A204.1 (cell line): ENCODE measurements at regions not wholly inside any gene's neighbourhood (a gene's known extent, or its start where the extent isn't known, plus 50 kb on each side); places are given as distances from the start of the nearest gene placed in this dataset.
"Not testable (repeated sequence)": the region's sequence is repeated elsewhere in the genome, so short reads cannot be mapped to it uniquely, and the experiment has no call there.

ENCODE experiments used
- FAIRE-seq: peaks from 2 replicates; lab custom pipeline; 2012; peaks lifted over from hg19 to GRCh38; lab: Jason Lieb, UNC

GRCh38 chr5:8805653-8806052 is 740.2 kb downstream of the SEMA5A start:
- FAIRE-seq = no peak

GRCh38 chr5:8807636-8808035 is 738.2 kb downstream of the SEMA5A start:
- no peak for FAIRE-seq

- no peak for FAIRE-seq
Observed at GRCh38 chr5:8811581-8811980, 734.3 kb downstream of the SEMA5A start.

DNA sequence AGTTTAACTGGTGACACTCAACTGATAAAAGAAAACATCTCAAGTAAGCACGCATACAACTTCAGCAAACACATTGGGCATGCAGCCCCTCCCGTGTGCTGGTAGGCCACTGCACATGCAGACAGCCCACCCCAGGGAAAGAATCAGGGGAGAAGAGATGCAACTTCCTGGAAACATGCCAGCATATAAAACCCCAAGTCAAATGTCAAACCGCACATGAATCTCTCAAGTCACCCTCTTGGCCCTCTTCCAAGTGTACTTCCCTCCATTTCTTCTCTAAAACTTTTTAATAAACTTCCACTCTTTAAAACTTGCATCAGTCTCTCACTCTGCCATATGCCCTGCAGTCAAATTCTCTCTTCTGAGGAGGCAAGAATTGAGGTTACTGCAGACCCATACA is 732.7 kb downstream of the SEMA5A start:
- FAIRE-seq = no peak

DNA sequence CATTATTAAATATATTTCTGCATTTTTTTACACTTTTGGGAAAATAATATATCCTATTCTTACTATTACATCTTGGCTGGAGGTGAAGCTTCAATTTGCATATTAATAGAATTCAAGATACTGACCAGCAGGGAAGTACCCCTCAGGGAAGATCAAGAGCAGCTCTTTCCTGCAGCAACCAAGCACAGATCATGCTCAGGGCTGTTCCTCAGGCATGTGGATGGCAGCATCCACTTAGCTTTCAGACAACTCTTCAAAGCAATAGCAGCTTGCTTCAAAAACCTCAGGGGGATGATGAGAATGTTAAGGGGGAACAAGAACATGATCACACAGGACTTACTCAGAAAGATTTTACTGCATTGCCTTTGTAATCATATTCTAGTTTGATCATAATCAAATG is 731.8 kb downstream of the SEMA5A start:
- FAIRE-seq = no peak

DNA sequence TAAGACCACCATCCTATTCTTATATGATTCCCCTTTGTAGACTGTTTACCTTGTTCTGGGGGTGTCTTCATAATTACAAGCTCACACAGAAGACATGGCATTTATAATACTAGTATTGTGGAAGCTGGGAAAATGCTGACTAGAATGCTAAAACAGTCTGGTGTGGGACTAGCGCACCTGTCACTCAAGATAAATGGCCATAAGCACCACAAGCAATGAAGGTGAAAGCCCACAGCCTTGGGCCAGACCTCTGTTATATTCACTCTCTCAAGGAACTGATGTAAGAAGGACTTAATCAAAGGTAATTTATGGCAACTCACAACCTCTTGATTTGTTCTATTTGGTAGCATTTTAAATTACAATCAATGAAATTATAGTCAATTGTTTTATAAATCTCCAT is 721.5 kb downstream of the SEMA5A start:
- FAIRE-seq = no peak

- FAIRE-seq = no peak
Observed at GRCh38 chr5:8825139-8825757, 720.6 kb downstream of the SEMA5A start.

GRCh38 chr5:8826508-8826907 is 719.4 kb downstream of the SEMA5A start:
- no peak for FAIRE-seq

DNA sequence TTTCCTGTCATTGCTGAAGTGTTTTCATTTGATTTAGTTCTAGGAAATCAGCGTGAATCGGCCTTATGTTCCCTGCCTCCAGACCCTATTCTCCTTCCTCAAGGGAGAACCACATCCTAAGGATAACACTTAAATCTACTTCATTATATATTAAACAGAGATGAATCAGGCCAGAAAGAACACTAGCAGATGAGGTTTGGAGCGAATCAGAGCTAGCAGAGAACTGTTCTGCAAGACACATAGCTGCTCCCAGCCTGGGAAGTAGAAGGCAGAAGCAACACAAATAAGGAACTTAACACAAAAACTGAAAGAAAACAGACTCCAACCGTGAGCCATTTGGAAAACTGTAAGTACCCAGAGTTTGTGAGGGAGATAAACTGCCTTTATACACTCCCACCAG is 718.2 kb downstream of the SEMA5A start:
- no peak for FAIRE-seq

- FAIRE-seq = no peak
Observed at GRCh38 chr5:8828596-8829322, 717.1 kb downstream of the SEMA5A start.

GRCh38 chr5:8829323-8830029 is 716.4 kb downstream of the SEMA5A start:
- no peak for FAIRE-seq

DNA sequence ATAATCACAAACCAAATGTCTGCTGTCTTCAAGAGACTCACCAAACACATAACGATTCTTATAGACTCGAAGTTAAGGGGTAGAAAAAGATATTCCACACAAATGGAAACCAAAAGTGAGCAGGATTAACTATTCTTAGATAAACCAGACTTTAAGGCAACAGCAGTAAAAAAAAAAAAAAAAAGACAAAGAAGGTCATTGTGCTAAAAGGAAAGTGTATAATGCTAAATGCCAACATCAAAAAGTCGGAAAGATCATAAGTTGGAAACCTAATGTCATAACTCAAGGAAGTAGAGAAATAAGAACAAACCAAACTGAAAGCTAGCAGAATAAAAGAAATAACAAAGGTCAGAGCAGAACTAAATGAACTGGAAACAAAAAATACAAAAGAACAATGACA is 714.6 kb downstream of the SEMA5A start:
- no peak for FAIRE-seq

DNA sequence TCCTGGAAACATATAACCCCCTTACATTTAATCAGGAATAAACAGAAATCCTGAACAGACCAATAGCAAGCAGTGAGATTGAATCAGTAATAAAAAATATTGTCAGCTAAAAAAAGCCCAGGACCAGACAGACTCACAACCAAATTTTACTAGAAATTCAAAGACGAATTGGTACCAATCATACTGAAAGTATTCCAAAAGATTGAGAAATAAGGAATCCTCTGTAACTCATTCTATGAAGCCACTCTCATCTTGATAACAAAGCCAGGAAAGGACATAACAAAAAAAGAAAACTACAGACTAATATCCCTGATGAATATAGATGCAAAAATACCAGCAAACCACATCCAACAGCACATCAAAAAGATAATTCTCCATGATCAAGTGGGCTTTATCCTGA is 714.0 kb downstream of the SEMA5A start:
- FAIRE-seq = no peak

- FAIRE-seq = no peak
Observed at GRCh38 chr5:8839361-8840055, 706.4 kb downstream of the SEMA5A start.

GRCh38 chr5:8840237-8840636 is 705.6 kb downstream of the SEMA5A start:
- FAIRE-seq = no peak

- FAIRE-seq = not testable (repeated sequence)
Observed at GRCh38 chr5:8840746-8841145, 705.1 kb downstream of the SEMA5A start.

DNA sequence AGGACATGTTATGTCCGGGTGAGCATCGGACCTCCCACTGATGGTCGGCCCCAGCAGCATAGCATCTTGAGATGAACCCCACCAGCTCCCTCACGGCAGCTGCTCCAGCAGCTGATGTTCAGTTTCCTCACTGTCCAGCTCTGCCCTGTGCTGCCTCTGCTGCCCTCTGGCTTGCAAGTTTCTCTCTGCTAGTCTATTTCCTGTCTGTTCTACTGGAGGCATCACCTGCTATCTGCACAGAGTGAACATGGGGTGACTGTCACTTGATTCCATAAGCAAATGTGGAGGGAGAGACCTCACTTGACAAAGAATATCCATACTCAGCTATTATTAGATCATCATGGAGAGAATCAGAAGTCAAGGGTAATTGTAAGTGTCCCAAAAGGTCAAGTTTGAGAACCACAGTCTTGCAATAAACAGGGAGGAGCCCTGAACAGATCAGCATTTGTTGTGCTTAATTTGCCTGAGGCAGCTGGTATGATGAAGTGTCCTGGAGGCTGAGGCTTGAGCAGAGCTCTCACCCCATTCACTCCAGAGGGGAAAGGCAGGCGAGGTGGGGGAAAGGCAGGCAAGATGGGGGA is 702.8 kb downstream of the SEMA5A start:
- FAIRE-seq = no peak

GRCh38 chr5:8843771-8844170 is 702.1 kb downstream of the SEMA5A start:
- no peak for FAIRE-seq

DNA sequence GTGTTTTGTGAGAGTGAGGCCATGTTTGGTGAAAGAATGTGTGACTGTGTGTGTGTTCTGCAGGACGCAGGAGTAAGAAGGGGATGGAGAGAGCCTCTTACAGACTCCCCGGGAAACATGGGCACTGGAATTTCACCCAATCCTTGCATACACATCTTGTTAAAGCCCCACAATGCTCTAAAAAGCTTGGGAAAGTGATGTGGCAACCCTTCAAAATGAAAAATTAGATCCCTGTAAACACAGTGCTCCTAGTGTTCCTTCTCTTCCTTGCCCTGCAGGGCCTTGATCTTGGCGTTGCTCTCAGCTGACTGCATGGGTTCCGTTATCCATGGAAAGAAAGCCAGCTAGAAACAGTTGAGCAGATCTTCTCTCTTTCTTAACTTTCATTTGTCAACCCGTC is 701.7 kb downstream of the SEMA5A start:
- no peak for FAIRE-seq

DNA sequence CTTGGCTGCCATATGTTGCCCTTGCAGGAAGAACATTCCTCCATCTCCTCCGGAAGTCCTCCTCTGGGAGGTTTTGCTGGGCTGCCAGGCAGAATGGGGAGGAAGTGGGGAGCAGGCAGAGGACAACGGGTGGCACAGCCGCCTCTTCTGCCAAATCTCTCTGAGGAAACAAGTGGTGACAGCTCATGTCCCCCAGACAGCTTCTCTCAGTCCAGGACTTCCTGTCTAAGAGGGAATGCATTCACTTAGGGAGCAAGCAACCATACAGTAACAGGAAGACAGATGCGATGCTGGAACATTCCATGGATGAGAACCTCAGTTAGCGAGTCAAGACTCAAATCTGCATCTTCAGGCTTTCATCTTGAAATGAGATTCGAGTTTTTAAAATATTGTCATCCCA is 701.0 kb downstream of the SEMA5A start:
- no peak for FAIRE-seq

- FAIRE-seq = no peak
Observed at GRCh38 chr5:8845296-8845695, 700.6 kb downstream of the SEMA5A start.

DNA sequence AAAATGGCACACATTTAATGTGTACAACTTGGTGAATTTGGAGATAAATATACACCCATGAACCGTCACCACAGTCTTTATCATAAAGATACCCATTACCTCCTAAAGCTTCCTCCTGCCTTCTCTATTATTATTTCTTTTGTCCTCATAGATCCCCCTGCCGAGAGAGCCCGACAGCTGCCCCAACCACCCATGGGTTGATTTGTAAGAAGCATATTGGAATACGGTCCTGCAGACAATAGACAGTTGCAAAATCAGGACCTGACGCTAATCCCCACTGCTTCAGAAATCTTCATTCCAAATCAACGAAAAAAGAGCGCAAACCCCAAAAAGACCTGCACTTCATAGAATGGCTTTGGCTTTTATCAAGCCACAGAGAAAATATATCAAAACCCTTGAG is 697.5 kb downstream of the SEMA5A start:
- no peak for FAIRE-seq
